DND-41 (cell line): ENCODE measurements at regions not wholly inside any gene's neighbourhood (a gene's known extent, or its start where the extent isn't known, plus 50 kb on each side); places are given as distances from the start of the nearest gene placed in this dataset.

Source experiments
- EZH2 ChIP-seq: IDR thresholded peaks from 3 replicates; pipeline ENCODE4 v1.6.1; 2012; ENCODE audit warnings: borderline replicate concordance, low read depth, mild to moderate bottlenecking, moderate library complexity, low read length, inconsistent platforms; ENCODE audit not compliant: severe bottlenecking
- TF ChIP-seq, protein P1 (sequence below): IDR thresholded peaks from 2 replicates; pipeline ENCODE4 v1.5.1; 2012; ENCODE audit warnings: borderline replicate concordance, low read length, moderate library complexity, mild to moderate bottlenecking; ENCODE audit not compliant: poor library complexity, severe bottlenecking; ENCODE audit errors: extremely low read depth

DNA sequence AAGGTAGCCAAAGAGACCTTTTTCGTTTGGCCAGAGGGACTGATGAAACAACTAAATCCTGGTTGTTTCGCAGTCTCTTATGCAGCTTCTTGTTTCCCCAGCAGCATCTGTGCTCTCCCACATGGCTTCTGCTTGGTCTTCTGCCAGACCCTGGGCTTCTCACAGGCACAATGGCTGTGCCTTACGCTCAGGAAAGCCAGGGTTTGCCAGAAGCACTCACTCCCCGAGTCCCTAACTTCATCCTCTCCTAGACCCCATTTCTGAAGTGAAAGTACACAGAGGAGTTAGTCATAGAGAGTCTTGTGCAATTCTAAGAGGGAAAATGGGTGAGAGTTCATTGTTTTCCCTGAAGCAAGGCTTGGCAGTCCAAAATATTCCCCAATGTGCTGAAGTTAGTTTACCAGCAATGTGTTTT is 121.7 kb downstream of the EVX1 start:
- TF ChIP-seq, protein P1, sequence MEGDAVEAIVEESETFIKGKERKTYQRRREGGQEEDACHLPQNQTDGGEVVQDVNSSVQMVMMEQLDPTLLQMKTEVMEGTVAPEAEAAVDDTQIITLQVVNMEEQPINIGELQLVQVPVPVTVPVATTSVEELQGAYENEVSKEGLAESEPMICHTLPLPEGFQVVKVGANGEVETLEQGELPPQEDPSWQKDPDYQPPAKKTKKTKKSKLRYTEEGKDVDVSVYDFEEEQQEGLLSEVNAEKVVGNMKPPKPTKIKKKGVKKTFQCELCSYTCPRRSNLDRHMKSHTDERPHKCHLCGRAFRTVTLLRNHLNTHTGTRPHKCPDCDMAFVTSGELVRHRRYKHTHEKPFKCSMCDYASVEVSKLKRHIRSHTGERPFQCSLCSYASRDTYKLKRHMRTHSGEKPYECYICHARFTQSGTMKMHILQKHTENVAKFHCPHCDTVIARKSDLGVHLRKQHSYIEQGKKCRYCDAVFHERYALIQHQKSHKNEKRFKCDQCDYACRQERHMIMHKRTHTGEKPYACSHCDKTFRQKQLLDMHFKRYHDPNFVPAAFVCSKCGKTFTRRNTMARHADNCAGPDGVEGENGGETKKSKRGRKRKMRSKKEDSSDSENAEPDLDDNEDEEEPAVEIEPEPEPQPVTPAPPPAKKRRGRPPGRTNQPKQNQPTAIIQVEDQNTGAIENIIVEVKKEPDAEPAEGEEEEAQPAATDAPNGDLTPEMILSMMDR, result no peak
- no peak for TF ChIP-seq EZH2
